HEK293T (cell line): ENCODE measurements at regions not wholly inside any gene's neighbourhood (a gene's known extent, or its start where the extent isn't known, plus 50 kb on each side); places are given as distances from the start of the nearest gene placed in this dataset.

Source experiments
- CTCF ChIA-PET: fragments of 350-600 bp; formaldehyde crosslinking; extraction: SDS; loops from one replicate; lab custom pipeline; 2021; ENCODE audit warnings: antibody characterized with exemption, inconsistent platforms; lab: Yijun Ruan, JAX
- POLR2A ChIA-PET: fragments of 350-600 bp; formaldehyde crosslinking; extraction: SDS; loops from one replicate; lab custom pipeline; 2020; ENCODE audit warnings: antibody characterized with exemption, inconsistent platforms; lab: Yijun Ruan, JAX
- DNase-seq: peaks from one replicate; pipeline ENCODE4 v3.0.0; 2012; ENCODE audit warnings: mixed read lengths; ENCODE audit errors: extremely low spot score
- ARNT ChIP-seq: fragments of 450-650 bp; IDR thresholded peaks from 2 replicates; pipeline ENCODE4 v1.6.1; 2017; ENCODE audit warnings: mild to moderate bottlenecking
- BHLHE40 ChIP-seq: fragments of 450-650 bp; IDR thresholded peaks from 2 replicates; pipeline ENCODE4 v1.6.1; 2016; ENCODE audit warnings: mild to moderate bottlenecking, moderate library complexity, borderline replicate concordance
- CTBP1 ChIP-seq: fragments of 450-650 bp; IDR thresholded peaks from 2 replicates; pipeline ENCODE4 v1.6.1; 2016; ENCODE audit warnings: borderline replicate concordance
- ELF4 ChIP-seq: fragments of 450-650 bp; IDR thresholded peaks from 2 replicates; pipeline ENCODE4 v1.6.1; 2017; ENCODE audit warnings: antibody characterized with exemption
- FOXA1 ChIP-seq: fragments of 450-650 bp; IDR thresholded peaks from 2 replicates; pipeline ENCODE4 v1.6.1; 2016; ENCODE audit warnings: mild to moderate bottlenecking
- FOXK2 ChIP-seq: fragments of 450-650 bp; IDR thresholded peaks from 2 replicates; pipeline ENCODE4 v1.6.1; 2016; ENCODE audit warnings: mild to moderate bottlenecking
- FOXM1 ChIP-seq: fragments of 450-650 bp; IDR thresholded peaks from 2 replicates; pipeline ENCODE4 v1.6.1; 2017; ENCODE audit warnings: mild to moderate bottlenecking, borderline replicate concordance
- HDGF ChIP-seq: fragments of 450-650 bp; IDR thresholded peaks from 2 replicates; pipeline ENCODE4 v1.6.1; 2017; ENCODE audit warnings: antibody characterized with exemption, borderline replicate concordance
- L3MBTL2 ChIP-seq: fragments of 450-650 bp; conservative IDR thresholded peaks from 2 replicates; pipeline ENCODE4 v1.6.1; 2016; ENCODE audit warnings: mild to moderate bottlenecking
- LEF1 ChIP-seq: fragments of 450-650 bp; IDR thresholded peaks from 2 replicates; pipeline ENCODE4 v1.6.1; 2017; ENCODE audit warnings: mild to moderate bottlenecking, borderline replicate concordance
- NFRKB ChIP-seq: fragments of 450-650 bp; IDR thresholded peaks from 2 replicates; pipeline ENCODE4 v1.6.1; 2016; ENCODE audit warnings: mild to moderate bottlenecking, moderate library complexity
- PKNOX1 ChIP-seq: fragments of 450-650 bp; IDR thresholded peaks from 2 replicates; pipeline ENCODE4 v1.6.1; 2016
- SP1 ChIP-seq: fragments of 450-650 bp; IDR thresholded peaks from 2 replicates; pipeline ENCODE4 v1.6.1; 2017
- SUZ12 ChIP-seq: fragments of 450-650 bp; IDR thresholded peaks from 2 replicates; pipeline ENCODE4 v1.6.1; 2016; ENCODE audit warnings: mild to moderate bottlenecking
- TARDBP ChIP-seq: fragments of 450-650 bp; IDR thresholded peaks from 2 replicates; pipeline ENCODE4 v1.6.1; 2016
- ZNF384 ChIP-seq: fragments of 450-650 bp; IDR thresholded peaks from 2 replicates; pipeline ENCODE4 v1.6.1; 2016

DNA sequence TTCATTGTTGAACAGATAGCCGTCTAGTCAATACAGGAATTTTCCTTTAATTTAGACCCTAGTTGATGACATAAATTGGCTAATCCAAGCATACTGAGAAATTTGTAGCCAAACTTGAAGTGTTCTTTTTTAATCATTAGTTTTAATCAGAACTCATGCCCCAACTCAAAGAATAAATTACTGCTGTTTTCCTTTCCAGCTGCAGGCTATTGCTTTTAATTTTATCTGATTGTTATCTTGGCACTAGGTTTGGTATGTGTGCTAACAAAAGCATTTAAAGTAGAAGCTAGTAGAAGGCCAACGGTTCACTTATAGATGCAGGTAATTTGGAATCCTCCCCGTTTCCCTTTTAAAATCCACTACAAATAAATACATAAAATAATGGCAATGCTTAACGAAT is 188.5 kb downstream of the CD109 start:
- TF ChIP-seq CTBP1 (no peak), ARNT (no peak), FOXA1 (no peak), BHLHE40 (no peak), ELF4 (no peak), NFRKB (no peak), FOXK2 (no peak)
- DNase-seq = no peak
- CTCF ChIA-PET = no interaction called here
- POLR2A ChIA-PET = no interaction called here

DNA sequence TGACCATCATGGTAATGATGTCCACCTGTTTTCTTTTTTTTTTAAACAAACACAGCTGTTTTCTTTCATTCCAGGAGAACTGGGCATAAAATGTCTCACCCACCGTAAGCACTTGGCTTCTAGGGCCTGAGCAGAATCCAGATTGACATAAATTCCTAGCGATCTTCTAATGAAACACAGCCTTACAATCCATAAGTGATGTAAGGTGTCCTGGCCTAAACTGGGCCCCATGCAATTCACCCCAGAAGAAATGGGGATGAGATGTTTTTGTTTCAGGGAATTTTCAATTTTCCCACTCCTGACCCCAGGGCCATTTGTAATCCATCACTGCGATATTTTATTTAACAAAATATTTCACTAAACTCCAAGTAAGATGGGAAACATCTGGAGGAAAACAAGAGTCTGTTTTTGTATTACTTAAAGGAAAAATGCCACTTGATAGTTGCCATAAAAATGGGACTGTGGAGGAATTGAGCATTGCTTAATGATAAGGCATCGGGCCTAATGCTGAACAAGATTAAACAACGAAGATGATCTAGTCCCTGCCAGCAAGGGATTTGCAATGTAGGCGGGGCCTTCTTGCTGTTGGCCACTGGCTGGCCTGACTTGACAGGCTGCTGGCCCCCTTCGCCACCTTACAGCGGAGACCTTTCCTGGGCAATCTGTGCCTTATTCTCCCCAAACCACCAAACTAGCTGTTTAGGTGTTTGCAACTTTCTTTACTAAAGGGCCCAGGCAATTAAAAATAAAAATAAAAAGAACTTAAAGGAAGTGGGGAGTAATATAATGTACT is 183.7 kb downstream of the CD109 start:
- ChIA-PET CTCF (no interaction called here), POLR2A (no interaction called here)
- DNase-seq = no peak
- no peak for TF ChIP-seq FOXA1
- no peak for TF ChIP-seq BHLHE40
- no peak for TF ChIP-seq ARNT
- TF ChIP-seq TARDBP = no peak
- TF ChIP-seq CTBP1 = no peak
- TF ChIP-seq HDGF = no peak
- no peak for TF ChIP-seq ZNF384
- no peak for TF ChIP-seq FOXK2

GRCh38 chr6:73878403-73878802 is 182.4 kb downstream of the CD109 start:
- CTCF ChIA-PET = interaction anchor here (0.7 kb wide), 1 partner anchor 1176 kb away, joined by 3 read pairs; no protein-coding TSS in a partner anchor
- POLR2A ChIA-PET = no interaction called here
- DNase-seq = no peak
- no peak for TF ChIP-seq SP1
- TF ChIP-seq NFRKB = no peak
- TF ChIP-seq CTBP1 = no peak
- TF ChIP-seq HDGF = no peak
- no peak for TF ChIP-seq BHLHE40
- TF ChIP-seq L3MBTL2 = no peak
- TF ChIP-seq ZNF384 = no peak
- TF ChIP-seq PKNOX1 = no peak
- no peak for TF ChIP-seq FOXK2
- TF ChIP-seq SUZ12 = no peak
- TF ChIP-seq ELF4 = no peak
- no peak for TF ChIP-seq FOXM1
- TF ChIP-seq LEF1 = no peak
- TF ChIP-seq TARDBP = no peak
- no peak for TF ChIP-seq ARNT
- TF ChIP-seq FOXA1 = no peak
